Tibial nerve (tissue), 4 donors: ENCODE measurements at regions not wholly inside any gene's neighbourhood (a gene's known extent, or its start where the extent isn't known, plus 50 kb on each side); places are given as distances from the start of the nearest gene placed in this dataset.

Source experiments
- EP300 ChIP-seq, 2 donors: sonication (generic); formaldehyde crosslinking; IDR thresholded peaks; one replicate each; pipeline ENCODE4 v1.6.1; 2017; ENCODE audit warnings: antibody characterized with exemption in 2 of 2, mild to moderate bottlenecking in 1 of 2
- POLR2A ChIP-seq, 2 donors: fragments of 450-650 bp; IDR thresholded peaks; one replicate each; pipeline ENCODE4 v1.6.1; 2017; ENCODE audit warnings: antibody characterized with exemption in 2 of 2, mild to moderate bottlenecking in 2 of 2, moderate library complexity in 2 of 2
- TF ChIP-seq, protein P1 (sequence below), 5 experiments: fragments of 200-600 bp in 3 of 5; fragments of 450-650 bp in 2 of 5; sonication (generic) in 3 of 5; IDR thresholded peaks; one replicate each; pipeline ENCODE4 v1.5.1; 2016 to 2019; ENCODE audit warnings: antibody characterized with exemption in 5 of 5, mild to moderate bottlenecking in 3 of 5, moderate library complexity in 2 of 5

DNA sequence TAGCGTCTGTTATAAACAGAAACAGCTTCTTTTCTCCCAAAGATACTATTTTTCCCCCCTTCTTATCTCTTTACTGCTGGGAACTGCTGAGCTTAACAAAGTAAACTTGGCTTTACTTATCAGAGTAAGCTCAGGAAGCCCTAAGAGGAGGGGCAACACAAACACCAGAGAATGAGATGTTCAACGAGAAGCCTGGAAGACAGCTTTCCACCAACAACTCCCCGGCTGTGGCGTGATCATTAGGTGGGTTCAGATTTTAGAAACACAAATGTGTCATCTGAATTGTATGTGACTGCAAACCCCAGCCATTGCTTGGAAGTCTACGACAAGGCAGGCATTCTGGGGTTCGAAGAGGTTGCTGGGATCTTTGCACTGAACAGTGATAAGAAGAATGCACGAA, 181.2 kb upstream of the ESRRG start:
- TF ChIP-seq, protein P1, sequence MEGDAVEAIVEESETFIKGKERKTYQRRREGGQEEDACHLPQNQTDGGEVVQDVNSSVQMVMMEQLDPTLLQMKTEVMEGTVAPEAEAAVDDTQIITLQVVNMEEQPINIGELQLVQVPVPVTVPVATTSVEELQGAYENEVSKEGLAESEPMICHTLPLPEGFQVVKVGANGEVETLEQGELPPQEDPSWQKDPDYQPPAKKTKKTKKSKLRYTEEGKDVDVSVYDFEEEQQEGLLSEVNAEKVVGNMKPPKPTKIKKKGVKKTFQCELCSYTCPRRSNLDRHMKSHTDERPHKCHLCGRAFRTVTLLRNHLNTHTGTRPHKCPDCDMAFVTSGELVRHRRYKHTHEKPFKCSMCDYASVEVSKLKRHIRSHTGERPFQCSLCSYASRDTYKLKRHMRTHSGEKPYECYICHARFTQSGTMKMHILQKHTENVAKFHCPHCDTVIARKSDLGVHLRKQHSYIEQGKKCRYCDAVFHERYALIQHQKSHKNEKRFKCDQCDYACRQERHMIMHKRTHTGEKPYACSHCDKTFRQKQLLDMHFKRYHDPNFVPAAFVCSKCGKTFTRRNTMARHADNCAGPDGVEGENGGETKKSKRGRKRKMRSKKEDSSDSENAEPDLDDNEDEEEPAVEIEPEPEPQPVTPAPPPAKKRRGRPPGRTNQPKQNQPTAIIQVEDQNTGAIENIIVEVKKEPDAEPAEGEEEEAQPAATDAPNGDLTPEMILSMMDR (IDR thresholded peaks at IDR 0.05), result no peak
- no peak for TF ChIP-seq EP300 (IDR thresholded peaks at IDR 0.05)
- TF ChIP-seq POLR2A (IDR thresholded peaks at IDR 0.05), result no peak
